ENCODE measurements at regions not wholly inside any gene's neighbourhood (a gene's known extent, or its start where the extent isn't known, plus 50 kb on each side); places are given as distances from the start of the nearest gene placed in this dataset.

GRCh38 chr9:121592265-121592664 lies 59.2 kb upstream of the DAB2IP start:
- no peak overlapping the region for H3K9ac ChIP-seq (ENCODE audit: low read length)
- peaks cover 5% of the 10 kb centered on the region for H3K4me1 ChIP-seq (ENCODE audit: control insufficient read depth, insufficient read depth, low read length)
- peaks cover 2% of the 10 kb centered on the region for H3K9me3 ChIP-seq (ENCODE audit: control insufficient read depth, low read length)
- peaks cover 28% of the 10 kb centered on the region for H3K27me3 ChIP-seq (replicated peaks; ENCODE audit: control insufficient read depth, insufficient read depth, low read length)
- H3K4me3 ChIP-seq (ENCODE audit: low read length) = no peak overlapping the region
- no peak for DNase-seq (ENCODE audit: low read depth)
- H3K36me3 ChIP-seq (ENCODE audit: control insufficient read depth, insufficient read depth, low read length, severe bottlenecking) = no peaks in the 10 kb centered on the region

- Histone ChIP-seq H3K4me1 (ENCODE audit: control insufficient read depth, insufficient read depth, low read length) (peaks cover 5% of the 10 kb centered on the region), H3K36me3 (ENCODE audit: control insufficient read depth, insufficient read depth, low read length, severe bottlenecking) (no peaks in the 10 kb centered on the region), H3K9me3 (ENCODE audit: control insufficient read depth, low read length) (peaks cover 4% of the 10 kb centered on the region), H3K27me3 (replicated peaks; ENCODE audit: control insufficient read depth, insufficient read depth, low read length) (peaks cover 24% of the 10 kb centered on the region), H3K4me3 (ENCODE audit: low read length) (no peak overlapping the region), H3K9ac (ENCODE audit: low read length) (no peak overlapping the region)
- no peak for DNase-seq (ENCODE audit: low read depth)
Observed at GRCh38 chr9:121593066-121593465, 58.4 kb upstream of the DAB2IP start.

- Histone ChIP-seq H3K4me3 (ENCODE audit: low read length) (no peak overlapping the region), H3K9ac (ENCODE audit: low read length) (no peak overlapping the region), H3K36me3 (ENCODE audit: control insufficient read depth, insufficient read depth, low read length, severe bottlenecking) (no peaks in the 10 kb centered on the region), H3K4me1 (ENCODE audit: control insufficient read depth, insufficient read depth, low read length) (peaks cover 22% of the 10 kb centered on the region), H3K9me3 (ENCODE audit: control insufficient read depth, low read length) (peaks cover 4% of the 10 kb centered on the region), H3K27me3 (replicated peaks; ENCODE audit: control insufficient read depth, insufficient read depth, low read length) (peaks cover 12% of the 10 kb centered on the region)
- no peak for DNase-seq (ENCODE audit: low read depth)
Observed at GRCh38 chr9:121596515-121596914, 54.9 kb upstream of the DAB2IP start.

- Histone ChIP-seq H3K27me3 (replicated peaks; ENCODE audit: control insufficient read depth, insufficient read depth, low read length) (peaks cover 12% of the 10 kb centered on the region), H3K9me3 (ENCODE audit: control insufficient read depth, low read length) (peaks cover 4% of the 10 kb centered on the region), H3K36me3 (ENCODE audit: control insufficient read depth, insufficient read depth, low read length, severe bottlenecking) (no peaks in the 10 kb centered on the region), H3K9ac (ENCODE audit: low read length) (no peak overlapping the region), H3K4me3 (ENCODE audit: low read length) (no peak overlapping the region), H3K4me1 (ENCODE audit: control insufficient read depth, insufficient read depth, low read length) (peaks cover 26% of the 10 kb centered on the region)
- no peak for DNase-seq (ENCODE audit: low read depth)
Observed at GRCh38 chr9:121597698-121598166, 53.7 kb upstream of the DAB2IP start.

GRCh38 chr9:121598167-121598964 lies 53.1 kb upstream of the DAB2IP start:
- Histone ChIP-seq H3K4me1 (ENCODE audit: control insufficient read depth, insufficient read depth, low read length) (peaks cover 26% of the 10 kb centered on the region), H3K36me3 (ENCODE audit: control insufficient read depth, insufficient read depth, low read length, severe bottlenecking) (no peaks in the 10 kb centered on the region), H3K4me3 (ENCODE audit: low read length) (peak overlapping the region; percentile 78), H3K9ac (ENCODE audit: low read length) (peak overlapping the region; percentile 16), H3K27me3 (replicated peaks; ENCODE audit: control insufficient read depth, insufficient read depth, low read length) (peaks cover 17% of the 10 kb centered on the region), H3K9me3 (ENCODE audit: control insufficient read depth, low read length) (peaks cover 4% of the 10 kb centered on the region)
- peak; percentile 94 for DNase-seq (ENCODE audit: low read depth)

GRCh38 chr9:121598965-121599871 lies 52.2 kb upstream of the DAB2IP start:
- Histone ChIP-seq H3K4me1 (ENCODE audit: control insufficient read depth, insufficient read depth, low read length) (peaks cover 26% of the 10 kb centered on the region), H3K9me3 (ENCODE audit: control insufficient read depth, low read length) (peaks cover 4% of the 10 kb centered on the region), H3K36me3 (ENCODE audit: control insufficient read depth, insufficient read depth, low read length, severe bottlenecking) (no peaks in the 10 kb centered on the region), H3K4me3 (ENCODE audit: low read length) (peak overlapping the region; percentile 78), H3K27me3 (replicated peaks; ENCODE audit: control insufficient read depth, insufficient read depth, low read length) (peaks cover 26% of the 10 kb centered on the region), H3K9ac (ENCODE audit: low read length) (peak overlapping the region; percentile 41)
- DNase-seq (ENCODE audit: low read depth) = peak; percentile 77

- Histone ChIP-seq H3K4me3 (ENCODE audit: low read length) (peak overlapping the region; percentile 78), H3K27me3 (replicated peaks; ENCODE audit: control insufficient read depth, insufficient read depth, low read length) (peaks cover 31% of the 10 kb centered on the region), H3K4me1 (ENCODE audit: control insufficient read depth, insufficient read depth, low read length) (peaks cover 26% of the 10 kb centered on the region), H3K9ac (ENCODE audit: low read length) (peak overlapping the region; percentile 41), H3K9me3 (ENCODE audit: control insufficient read depth, low read length) (peaks cover 4% of the 10 kb centered on the region), H3K36me3 (ENCODE audit: control insufficient read depth, insufficient read depth, low read length, severe bottlenecking) (no peaks in the 10 kb centered on the region)
- DNase-seq (ENCODE audit: low read depth) = peak; percentile 32
Observed at GRCh38 chr9:121599872-121600585, 51.4 kb upstream of the DAB2IP start.

- Histone ChIP-seq H3K9ac (ENCODE audit: low read length) (no peak overlapping the region), H3K36me3 (ENCODE audit: control insufficient read depth, insufficient read depth, low read length, severe bottlenecking) (no peaks in the 10 kb centered on the region), H3K4me1 (ENCODE audit: control insufficient read depth, insufficient read depth, low read length) (peaks cover 25% of the 10 kb centered on the region), H3K9me3 (ENCODE audit: control insufficient read depth, low read length) (peaks cover 4% of the 10 kb centered on the region), H3K27me3 (replicated peaks; ENCODE audit: control insufficient read depth, insufficient read depth, low read length) (peaks cover 31% of the 10 kb centered on the region), H3K4me3 (ENCODE audit: low read length) (no peak overlapping the region)
- peak; percentile 85 for DNase-seq (ENCODE audit: low read depth)
Observed at GRCh38 chr9:121601194-121601593, 50.2 kb upstream of the DAB2IP start.

Measured in adipocyte (in vitro differentiated cells).